GM12875 (cell line): ENCODE measurements at regions not wholly inside any gene's neighbourhood (a gene's known extent, or its start where the extent isn't known, plus 50 kb on each side); places are given as distances from the start of the nearest gene placed in this dataset.

Source experiments
- H3K4me3 ChIP-seq: one replicate; pipeline ENCODE4 v1.5.1; 2011; ENCODE audit warnings: low read depth, low read length, control low read depth
- CTCF ChIP-seq: IDR thresholded peaks from 2 replicates; pipeline ENCODE4 v1.5.1; 2011; ENCODE audit warnings: low read depth, mild to moderate bottlenecking, control low read depth, inconsistent platforms, low read length, moderate library complexity, borderline replicate concordance; ENCODE audit not compliant: insufficient read depth

- no peak for TF ChIP-seq CTCF
- no peak overlapping the region for H3K4me3 ChIP-seq
These were observed 196.0 kb downstream of the DIPK2A start for GRCh38 chr3:144167634-144168033.

GRCh38 chr3:144173491-144173890, 201.9 kb downstream of the DIPK2A start:
- no peak for TF ChIP-seq CTCF
- H3K4me3 ChIP-seq: no peak overlapping the region

- H3K4me3 ChIP-seq: no peak overlapping the region
- no peak for TF ChIP-seq CTCF
These were observed 204.2 kb downstream of the DIPK2A start for GRCh38 chr3:144175644-144176425.

- H3K4me3 ChIP-seq: no peak overlapping the region
- no peak for TF ChIP-seq CTCF
These were observed 206.0 kb downstream of the DIPK2A start for GRCh38 chr3:144177649-144178048.

- no peak for TF ChIP-seq CTCF
- H3K4me3 ChIP-seq: no peak overlapping the region
These were observed 207.0 kb downstream of the DIPK2A start for GRCh38 chr3:144178607-144179006.

GRCh38 chr3:144181062-144181461, 209.4 kb downstream of the DIPK2A start:
- no peak for TF ChIP-seq CTCF
- H3K4me3 ChIP-seq: no peak overlapping the region

- TF ChIP-seq CTCF: no peak
- H3K4me3 ChIP-seq: no peak overlapping the region
These were observed 210.9 kb downstream of the DIPK2A start for GRCh38 chr3:144182501-144182900.
